Adrenal gland (tissue), 9 donors: ENCODE measurements at regions not wholly inside any gene's neighbourhood (a gene's known extent, or its start where the extent isn't known, plus 50 kb on each side); places are given as distances from the start of the nearest gene placed in this dataset.

Experiments
- DNase-seq, 7 donors: peaks; one replicate each; pipeline ENCODE4 v3.0.0-alpha.2; 2019 to 2020
- H3K27ac ChIP-seq, 5 donors: fragments of 200-600 bp; sonication (generic) in 4 of 5; 1 replicate in 3 of 5; 2 replicates in 2 of 5; pipeline versions ENCODE4 v1.5.1 to v1.8.0; 2016 to 2020; ENCODE audit warnings: mild to moderate bottlenecking in 1 of 5
- H3K27me3 ChIP-seq: fragments of 200-600 bp; 2 replicates; pipeline ENCODE4 v1.8.0; 2021
- H3K36me3 ChIP-seq, 2 donors: fragments of 200-600 bp; replicated peaks in 1 of 2; 1 replicate in 1 of 2; 2 replicates in 1 of 2; pipeline versions ENCODE4 v1.5.1 to v1.8.0; 2018 to 2022
- H3K4me1 ChIP-seq, 2 donors: fragments of 200-600 bp; replicated peaks in 1 of 2; 1 replicate in 1 of 2; 2 replicates in 1 of 2; pipeline versions ENCODE4 v1.5.1 to v1.8.0; 2018 to 2021
- H3K4me3 ChIP-seq, 4 donors: fragments of 200-600 bp; sonication (generic) in 3 of 4; one replicate each; pipeline ENCODE4 v1.5.1; 2016 to 2018
- H3K9me3 ChIP-seq, 3 donors: fragments of 200-600 bp; sonication (generic) in 1 of 3; replicated peaks in 1 of 3; 1 replicate in 2 of 3; 2 replicates in 1 of 3; pipeline versions ENCODE4 v1.5.1 to v1.8.0; 2016 to 2021
- POLR2A ChIP-seq, 2 donors: fragments of 450-650 bp; IDR thresholded peaks; one replicate each; pipeline ENCODE4 v1.6.1; 2017; ENCODE audit warnings: antibody characterized with exemption in 2 of 2, mild to moderate bottlenecking in 2 of 2, moderate library complexity in 1 of 2
- WGBS, 4 donors: extraction: QIAGEN DNeasy Blood & Tissue Kit in 2 of 4; methylation state at CpG; one replicate each; pipeline versions ENCODE4 v1.1.5 to v1.1.7; 2013 to 2017; 5-methylcytosine and 5-hydroxymethylcytosine counted together
- intact Hi-C, 2 donors: fragments of 100-400 bp; cut with DNase I; formaldehyde crosslinking; loops; one replicate each; pipeline versions ENCODE4 v1.14.1 to v1.15.0; 2022 to 2023
- TF ChIP-seq, protein P1 (sequence below), 6 experiments: fragments of 450-650 bp in 4 of 6; fragments of 200-600 bp in 2 of 6; sonication (generic) in 1 of 6; IDR thresholded peaks; 1 replicate in 5 of 6; 2 replicates in 1 of 6; pipeline versions ENCODE4 v1.5.1 to v1.8.0; 2016 to 2021; ENCODE audit warnings: antibody characterized with exemption in 6 of 6, mild to moderate bottlenecking in 2 of 6, moderate library complexity in 1 of 6
- donor health status: healthy with polysubstance abuse.
- donor health status: Bipolar disorder and iron deficiency.
- donor health status: DM: yes; HTN: yes; CAD: no.
- donor health status: DM: no; HTN: no; CAD: no.
- donor health status: DM: no; HTN: no; CAD: no.

- 90 to 100% (median 92%) methylated on average over 1 of the region's 1 CpG for WGBS, 4 donors
- no peak for DNase-seq
- H3K36me3 ChIP-seq: no peaks in the 10 kb centered on the region
- TF ChIP-seq, protein P1, sequence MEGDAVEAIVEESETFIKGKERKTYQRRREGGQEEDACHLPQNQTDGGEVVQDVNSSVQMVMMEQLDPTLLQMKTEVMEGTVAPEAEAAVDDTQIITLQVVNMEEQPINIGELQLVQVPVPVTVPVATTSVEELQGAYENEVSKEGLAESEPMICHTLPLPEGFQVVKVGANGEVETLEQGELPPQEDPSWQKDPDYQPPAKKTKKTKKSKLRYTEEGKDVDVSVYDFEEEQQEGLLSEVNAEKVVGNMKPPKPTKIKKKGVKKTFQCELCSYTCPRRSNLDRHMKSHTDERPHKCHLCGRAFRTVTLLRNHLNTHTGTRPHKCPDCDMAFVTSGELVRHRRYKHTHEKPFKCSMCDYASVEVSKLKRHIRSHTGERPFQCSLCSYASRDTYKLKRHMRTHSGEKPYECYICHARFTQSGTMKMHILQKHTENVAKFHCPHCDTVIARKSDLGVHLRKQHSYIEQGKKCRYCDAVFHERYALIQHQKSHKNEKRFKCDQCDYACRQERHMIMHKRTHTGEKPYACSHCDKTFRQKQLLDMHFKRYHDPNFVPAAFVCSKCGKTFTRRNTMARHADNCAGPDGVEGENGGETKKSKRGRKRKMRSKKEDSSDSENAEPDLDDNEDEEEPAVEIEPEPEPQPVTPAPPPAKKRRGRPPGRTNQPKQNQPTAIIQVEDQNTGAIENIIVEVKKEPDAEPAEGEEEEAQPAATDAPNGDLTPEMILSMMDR (IDR thresholded peaks at IDR 0.05): no peak
- no peak for TF ChIP-seq POLR2A (IDR thresholded peaks at IDR 0.05)
- H3K27ac ChIP-seq: no peak overlapping the region
- H3K9me3 ChIP-seq: no peaks in the 10 kb centered on the region
- intact Hi-C loops: no loop called here
- H3K4me1 ChIP-seq: peaks cover 0 to 9% of the 10 kb centered on the region in 2 donors
- H3K4me3 ChIP-seq: no peak overlapping the region
- no peaks in the 10 kb centered on the region for H3K27me3 ChIP-seq
Measured at GRCh38 chr9:86724529-86724928, 222.8 kb downstream of the GAS1 start.

DNA sequence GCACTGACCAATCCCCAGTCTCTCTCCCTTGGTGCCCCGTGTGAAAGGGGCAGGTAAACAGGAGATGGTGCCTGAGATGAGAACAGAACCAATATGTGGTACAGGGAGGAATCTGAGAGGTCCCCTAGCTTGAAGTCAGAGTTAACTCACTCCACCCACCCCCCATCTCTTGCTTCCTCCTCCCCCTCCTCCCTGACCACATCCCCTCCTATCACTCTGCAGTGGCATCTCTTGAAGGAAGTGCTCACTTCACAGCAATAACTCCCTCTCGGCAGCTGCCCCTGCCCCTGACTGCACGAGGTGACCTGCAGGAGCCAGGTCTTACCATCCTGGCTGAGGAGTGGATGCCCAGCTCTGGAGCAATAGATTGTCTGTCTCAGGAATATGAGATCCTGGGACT lies 224.0 kb downstream of the GAS1 start:
- H3K36me3 ChIP-seq: no peaks in the 10 kb centered on the region
- DNase-seq: no peak
- intact Hi-C loops: no loop called here
- no peak overlapping the region for H3K27ac ChIP-seq
- TF ChIP-seq, protein P1 (IDR thresholded peaks at IDR 0.05): no peak
- TF ChIP-seq POLR2A (IDR thresholded peaks at IDR 0.05): no peak
- H3K4me1 ChIP-seq: peaks cover 0 to 9% of the 10 kb centered on the region in 2 donors
- WGBS, 4 donors: 48 to 55% (median 50%) methylated on average over 2 to 3 of the region's 3 CpGs
- H3K27me3 ChIP-seq: no peaks in the 10 kb centered on the region
- H3K4me3 ChIP-seq: no peak overlapping the region
- H3K9me3 ChIP-seq: no peaks in the 10 kb centered on the region

GRCh38 chr9:86722706-86723075 lies 224.6 kb downstream of the GAS1 start:
- peaks cover 0 to 9% of the 10 kb centered on the region in 2 donors for H3K4me1 ChIP-seq
- no peak for TF ChIP-seq POLR2A (IDR thresholded peaks at IDR 0.05)
- TF ChIP-seq, protein P1 (IDR thresholded peaks at IDR 0.05): no peak
- no peaks in the 10 kb centered on the region for H3K27me3 ChIP-seq
- no peak overlapping the region for H3K4me3 ChIP-seq
- H3K36me3 ChIP-seq: no peaks in the 10 kb centered on the region
- no peak for DNase-seq
- intact Hi-C loops: no loop called here
- 72 to 85% (median 81%) methylated on average over 3 of the region's 3 CpGs for WGBS, 4 donors
- no peaks in the 10 kb centered on the region for H3K9me3 ChIP-seq
- H3K27ac ChIP-seq: peak overlapping the region in 1 of 5 donors; percentile 59

DNA sequence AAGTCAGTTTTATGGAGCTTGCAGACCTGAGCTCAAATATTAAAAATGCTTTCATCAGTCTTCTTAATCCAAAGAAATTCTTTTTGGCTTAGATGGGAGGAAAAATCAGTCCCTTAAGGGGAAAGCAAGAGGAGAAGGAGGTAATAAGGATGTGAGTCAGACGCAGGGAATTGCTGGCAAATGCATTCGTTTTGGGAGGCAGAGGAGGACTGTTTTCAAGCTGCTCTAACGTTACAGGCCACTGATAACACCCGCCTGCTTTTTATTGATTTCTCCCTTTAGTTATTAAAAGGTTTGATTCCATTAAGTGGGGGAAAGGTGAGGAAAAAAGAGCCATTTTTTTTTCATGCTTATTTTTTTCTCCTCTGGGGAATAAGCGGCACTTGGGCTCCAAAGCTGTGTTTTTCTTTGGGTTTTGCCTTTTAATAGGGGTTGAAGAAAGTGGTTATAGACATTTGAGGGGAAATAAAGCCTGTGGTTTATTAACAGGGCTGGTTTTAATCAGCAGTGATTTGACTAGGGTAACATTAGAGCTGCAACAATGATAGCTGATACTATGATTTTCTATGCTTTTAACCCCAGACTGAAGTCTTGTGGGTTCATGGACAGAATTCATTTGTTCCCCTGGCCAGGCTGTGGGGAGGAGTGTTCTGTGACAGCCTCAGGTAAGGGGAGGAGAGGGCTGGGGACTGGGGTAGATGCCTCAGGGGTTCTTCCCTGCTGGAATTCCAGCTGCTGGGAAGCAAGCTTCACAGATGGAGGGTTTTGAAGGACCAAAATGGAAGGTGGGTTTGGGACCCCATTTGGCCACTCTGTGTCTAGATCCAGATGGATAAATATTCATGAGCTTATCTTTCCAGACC lies 225.2 kb downstream of the GAS1 start:
- Histone ChIP-seq H3K4me3 (no peak overlapping the region), H3K4me1 (peaks cover 0 to 9% of the 10 kb centered on the region in 2 donors), H3K9me3 (no peaks in the 10 kb centered on the region), H3K27me3 (no peaks in the 10 kb centered on the region), H3K36me3 (no peaks in the 10 kb centered on the region), H3K27ac (peak overlapping the region in 1 of 5 donors; percentile 59)
- intact Hi-C loops: no loop called here
- TF ChIP-seq POLR2A (IDR thresholded peaks at IDR 0.05): no peak
- TF ChIP-seq, protein P1 (IDR thresholded peaks at IDR 0.05): no peak
- peak in 2 of 7 donors; percentile 17 to 38 for DNase-seq
- 31 to 42% (median 38%) methylated on average over 5 of the region's 5 CpGs for WGBS, 4 donors
